Liver (tissue), 3 donors: ENCODE measurements at regions not wholly inside any gene's neighbourhood (a gene's known extent, or its start where the extent isn't known, plus 50 kb on each side); places are given as distances from the start of the nearest gene placed in this dataset.

Source experiments
- ATF3 ChIP-seq: IDR thresholded peaks from 2 replicates; pipeline ENCODE4 v1.6.1; 2016; ENCODE audit warnings: antibody characterized with exemption
- CTCF ChIP-seq: fragments of 150-350 bp; IDR thresholded peaks from 2 replicates; pipeline ENCODE4 v1.5.1; 2017; ENCODE audit warnings: improper control_type of control experiment, low read depth, low read length; ENCODE audit not compliant: missing input control
- GABPA ChIP-seq, 2 donors: IDR thresholded peaks in 1 of 2; conservative IDR thresholded peaks in 1 of 2; 2 replicates each; pipeline ENCODE4 v1.6.1; 2016; ENCODE audit warnings: antibody characterized with exemption in 2 of 2, mild to moderate bottlenecking in 1 of 2, moderate library complexity in 1 of 2
- JUND ChIP-seq, 2 donors: IDR thresholded peaks; 2 replicates each; pipeline ENCODE4 v1.6.1; 2016; ENCODE audit warnings: antibody characterized with exemption in 2 of 2
- NR2F2 ChIP-seq: IDR thresholded peaks from 2 replicates; pipeline ENCODE4 v1.6.1; 2016; ENCODE audit warnings: antibody characterized with exemption
- RAD21 ChIP-seq, 2 donors: IDR thresholded peaks; 2 replicates each; pipeline ENCODE4 v1.6.1; 2016; ENCODE audit warnings: antibody characterized with exemption in 2 of 2, mild to moderate bottlenecking in 2 of 2
- REST ChIP-seq: IDR thresholded peaks from 2 replicates; pipeline ENCODE4 v1.6.1; 2016; ENCODE audit warnings: antibody characterized with exemption, mild to moderate bottlenecking
- RXRA ChIP-seq, 2 donors: IDR thresholded peaks; 2 replicates each; pipeline ENCODE4 v1.6.1; 2017 to 2018; ENCODE audit warnings: antibody characterized with exemption in 2 of 2, mild to moderate bottlenecking in 1 of 2
- SP1 ChIP-seq: IDR thresholded peaks from 2 replicates; pipeline ENCODE4 v1.6.1; 2018; ENCODE audit warnings: antibody characterized with exemption, mild to moderate bottlenecking
- TAF1 ChIP-seq: conservative IDR thresholded peaks from 2 replicates; pipeline ENCODE4 v1.6.1; 2016; ENCODE audit warnings: antibody characterized with exemption, mild to moderate bottlenecking
- TF ChIP-seq, protein P1 (sequence below): IDR thresholded peaks from 2 replicates; pipeline ENCODE4 v1.6.1; 2016; ENCODE audit warnings: antibody characterized with exemption
- TF ChIP-seq, protein P2 (sequence below): IDR thresholded peaks from 2 replicates; pipeline ENCODE4 v1.6.1; 2016; ENCODE audit warnings: antibody characterized with exemption
- donor health status: healthy.
- donor health status: healthy.

GRCh38 chr11:95698676-95699557 is 90.7 kb downstream of the FAM76B start:
- no peak for TF ChIP-seq CTCF
- TF ChIP-seq SP1 = no peak
- TF ChIP-seq GABPA (IDR thresholded peaks at IDR 0.05 in 1 of 2, conservative IDR thresholded peaks at IDR 0.05 in 1 of 2) = no peak
- TF ChIP-seq RAD21 (IDR thresholded peaks at IDR 0.05) = no peak
- no peak for TF ChIP-seq RXRA (IDR thresholded peaks at IDR 0.05)
- no peak for TF ChIP-seq TAF1
- no peak for TF ChIP-seq JUND (IDR thresholded peaks at IDR 0.05)
- TF ChIP-seq, protein P1, sequence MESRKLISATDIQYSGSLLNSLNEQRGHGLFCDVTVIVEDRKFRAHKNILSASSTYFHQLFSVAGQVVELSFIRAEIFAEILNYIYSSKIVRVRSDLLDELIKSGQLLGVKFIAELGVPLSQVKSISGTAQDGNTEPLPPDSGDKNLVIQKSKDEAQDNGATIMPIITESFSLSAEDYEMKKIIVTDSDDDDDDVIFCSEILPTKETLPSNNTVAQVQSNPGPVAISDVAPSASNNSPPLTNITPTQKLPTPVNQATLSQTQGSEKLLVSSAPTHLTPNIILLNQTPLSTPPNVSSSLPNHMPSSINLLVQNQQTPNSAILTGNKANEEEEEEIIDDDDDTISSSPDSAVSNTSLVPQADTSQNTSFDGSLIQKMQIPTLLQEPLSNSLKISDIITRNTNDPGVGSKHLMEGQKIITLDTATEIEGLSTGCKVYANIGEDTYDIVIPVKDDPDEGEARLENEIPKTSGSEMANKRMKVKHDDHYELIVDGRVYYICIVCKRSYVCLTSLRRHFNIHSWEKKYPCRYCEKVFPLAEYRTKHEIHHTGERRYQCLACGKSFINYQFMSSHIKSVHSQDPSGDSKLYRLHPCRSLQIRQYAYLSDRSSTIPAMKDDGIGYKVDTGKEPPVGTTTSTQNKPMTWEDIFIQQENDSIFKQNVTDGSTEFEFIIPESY = no peak
- TF ChIP-seq, protein P2, sequence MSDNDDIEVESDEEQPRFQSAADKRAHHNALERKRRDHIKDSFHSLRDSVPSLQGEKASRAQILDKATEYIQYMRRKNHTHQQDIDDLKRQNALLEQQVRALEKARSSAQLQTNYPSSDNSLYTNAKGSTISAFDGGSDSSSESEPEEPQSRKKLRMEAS = no peak
- no peak for TF ChIP-seq REST
- no peak for TF ChIP-seq ATF3
- no peak for TF ChIP-seq NR2F2
